Sigmoid colon (tissue), 6 donors: ENCODE measurements at regions not wholly inside any gene's neighbourhood (a gene's known extent, or its start where the extent isn't known, plus 50 kb on each side); places are given as distances from the start of the nearest gene placed in this dataset.
"Not testable (repeated sequence)": the region's sequence is repeated elsewhere in the genome, so short reads cannot be mapped to it uniquely, and the experiment has no call there.

ENCODE experiments used
- DNase-seq: peaks from one replicate; pipeline ENCODE4 v3.0.0-alpha.2; 2019
- H3K27ac ChIP-seq, 4 donors: fragments of 200-600 bp; sonication (generic); one replicate each; pipeline ENCODE4 v1.5.1; 2016 to 2019; ENCODE audit warnings: mild to moderate bottlenecking in 1 of 4
- H3K27me3 ChIP-seq, 3 donors: fragments of 200-600 bp; sonication (generic); one replicate each; pipeline ENCODE4 v1.5.1; 2019; ENCODE audit warnings: mild to moderate bottlenecking in 1 of 3
- H3K36me3 ChIP-seq, 4 donors: fragments of 200-600 bp; sonication (generic); one replicate each; pipeline ENCODE4 v1.5.1; 2016 to 2019
- H3K4me1 ChIP-seq, 4 donors: fragments of 200-600 bp; sonication (generic); one replicate each; pipeline ENCODE4 v1.5.1; 2017 to 2019
- H3K4me3 ChIP-seq, 4 donors: fragments of 200-600 bp; sonication (generic); one replicate each; pipeline ENCODE4 v1.5.1; 2017 to 2019; ENCODE audit warnings: mild to moderate bottlenecking in 2 of 4, moderate library complexity in 1 of 4
- H3K9me3 ChIP-seq, 4 donors: fragments of 200-600 bp in 3 of 4; sonication (generic) in 3 of 4; one replicate each; pipeline versions ENCODE4 v1.5.1 to v1.6.1; 2013 to 2019
- EP300 ChIP-seq, 4 donors: sonication (generic); formaldehyde crosslinking; IDR thresholded peaks; one replicate each; pipeline ENCODE4 v1.6.1; 2017; ENCODE audit warnings: antibody characterized with exemption in 4 of 4
- POLR2A ChIP-seq, 2 donors: fragments of 450-650 bp; IDR thresholded peaks; one replicate each; pipeline ENCODE4 v1.6.1; 2016; ENCODE audit warnings: antibody characterized with exemption in 2 of 2, mild to moderate bottlenecking in 2 of 2, moderate library complexity in 2 of 2
- POLR2AphosphoS5 ChIP-seq, 4 donors: sonication (generic); formaldehyde crosslinking; IDR thresholded peaks; one replicate each; pipeline ENCODE4 v1.6.1; 2017; ENCODE audit warnings: antibody characterized with exemption in 4 of 4
- WGBS, 2 donors: extraction: QIAGEN DNeasy Blood & Tissue Kit; methylation state at CpG; one replicate each; pipeline ENCODE4 v1.1.7; 2013; 5-methylcytosine and 5-hydroxymethylcytosine counted together
- intact Hi-C: fragments of 100-400 bp; cut with DNase I; formaldehyde crosslinking; loops from one replicate; pipeline ENCODE4 v1.15.1; 2023
- TF ChIP-seq, protein P1 (sequence below), 4 experiments: fragments of 450-650 bp in 3 of 4; fragments of 200-600 bp in 1 of 4; IDR thresholded peaks; one replicate each; pipeline ENCODE4 v1.5.1; 2016 to 2019; ENCODE audit warnings: antibody characterized with exemption in 4 of 4, mild to moderate bottlenecking in 3 of 4, moderate library complexity in 2 of 4
- donor health status: healthy with polysubstance abuse.
- donor health status: healthy.

DNA sequence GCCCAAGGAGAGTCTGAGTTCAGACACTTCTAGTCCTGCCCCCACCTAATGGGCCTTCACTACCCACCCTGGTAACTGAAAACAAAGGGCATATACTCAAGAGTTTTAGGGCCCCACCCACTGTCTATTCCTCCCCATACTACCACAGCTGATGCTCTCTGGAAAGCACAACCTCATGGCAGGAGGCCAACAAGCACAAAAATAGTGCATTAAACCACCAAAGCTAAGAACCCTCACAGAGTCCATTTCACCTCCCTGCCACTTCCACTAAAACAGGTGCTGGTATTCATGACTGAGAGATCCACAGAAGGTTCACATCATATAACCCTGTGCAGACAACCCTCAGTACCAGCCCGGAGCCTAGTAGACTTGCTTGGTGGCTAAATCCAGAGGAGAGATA, 132.1 kb upstream of the ADGRB3 start:
- no peak overlapping the region for H3K4me3 ChIP-seq
- H3K27ac ChIP-seq = no peak overlapping the region
- no peaks in the 10 kb centered on the region for H3K36me3 ChIP-seq
- TF ChIP-seq POLR2AphosphoS5 (IDR thresholded peaks at IDR 0.05) (no peak), EP300 (IDR thresholded peaks at IDR 0.05) (no peak), POLR2A (IDR thresholded peaks at IDR 0.05) (no peak)
- TF ChIP-seq, protein P1, sequence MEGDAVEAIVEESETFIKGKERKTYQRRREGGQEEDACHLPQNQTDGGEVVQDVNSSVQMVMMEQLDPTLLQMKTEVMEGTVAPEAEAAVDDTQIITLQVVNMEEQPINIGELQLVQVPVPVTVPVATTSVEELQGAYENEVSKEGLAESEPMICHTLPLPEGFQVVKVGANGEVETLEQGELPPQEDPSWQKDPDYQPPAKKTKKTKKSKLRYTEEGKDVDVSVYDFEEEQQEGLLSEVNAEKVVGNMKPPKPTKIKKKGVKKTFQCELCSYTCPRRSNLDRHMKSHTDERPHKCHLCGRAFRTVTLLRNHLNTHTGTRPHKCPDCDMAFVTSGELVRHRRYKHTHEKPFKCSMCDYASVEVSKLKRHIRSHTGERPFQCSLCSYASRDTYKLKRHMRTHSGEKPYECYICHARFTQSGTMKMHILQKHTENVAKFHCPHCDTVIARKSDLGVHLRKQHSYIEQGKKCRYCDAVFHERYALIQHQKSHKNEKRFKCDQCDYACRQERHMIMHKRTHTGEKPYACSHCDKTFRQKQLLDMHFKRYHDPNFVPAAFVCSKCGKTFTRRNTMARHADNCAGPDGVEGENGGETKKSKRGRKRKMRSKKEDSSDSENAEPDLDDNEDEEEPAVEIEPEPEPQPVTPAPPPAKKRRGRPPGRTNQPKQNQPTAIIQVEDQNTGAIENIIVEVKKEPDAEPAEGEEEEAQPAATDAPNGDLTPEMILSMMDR (IDR thresholded peaks at IDR 0.05) = no peak
- 80 to 91% methylated on average over 1 of the region's 1 CpG for WGBS, 2 donors
- intact Hi-C loops = no loop called here
- H3K27me3 ChIP-seq = no peaks in the 10 kb centered on the region
- DNase-seq = no peak
- no peaks in the 10 kb centered on the region for H3K9me3 ChIP-seq
- no peaks in the 10 kb centered on the region for H3K4me1 ChIP-seq

DNA sequence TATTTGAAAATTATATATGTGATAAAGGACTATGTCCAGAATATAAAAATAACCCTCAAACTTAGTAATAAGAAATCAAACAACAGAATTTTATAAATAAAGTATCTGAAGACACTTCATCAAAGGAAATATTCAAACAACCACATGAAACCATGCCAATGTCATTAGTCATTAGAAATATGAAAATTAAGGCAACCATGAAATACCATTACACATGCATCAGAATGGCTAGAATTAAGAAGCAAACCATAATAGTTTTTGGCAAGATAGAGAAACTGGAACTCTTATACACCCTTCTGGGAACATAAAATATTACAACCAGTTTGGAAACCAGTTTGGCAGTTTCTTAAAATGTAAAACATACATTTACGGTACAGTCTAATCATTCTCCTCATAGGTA, 137.2 kb upstream of the ADGRB3 start:
- WGBS, 2 donors = 66 to 92% methylated on average over 1 of the region's 1 CpG
- no peaks in the 10 kb centered on the region for H3K27me3 ChIP-seq
- no peaks in the 10 kb centered on the region for H3K36me3 ChIP-seq
- no peak for DNase-seq
- TF ChIP-seq EP300 (IDR thresholded peaks at IDR 0.05) (no peak), POLR2A (IDR thresholded peaks at IDR 0.05) (no peak), POLR2AphosphoS5 (IDR thresholded peaks at IDR 0.05) (no peak)
- TF ChIP-seq, protein P1 (IDR thresholded peaks at IDR 0.05) = no peak
- H3K4me3 ChIP-seq = no peak overlapping the region
- H3K27ac ChIP-seq = no peak overlapping the region
- peaks cover 0 to 4% (median 0%) of the 10 kb centered on the region in 4 donors for H3K9me3 ChIP-seq
- intact Hi-C loops = no loop called here
- no peaks in the 10 kb centered on the region for H3K4me1 ChIP-seq

DNA sequence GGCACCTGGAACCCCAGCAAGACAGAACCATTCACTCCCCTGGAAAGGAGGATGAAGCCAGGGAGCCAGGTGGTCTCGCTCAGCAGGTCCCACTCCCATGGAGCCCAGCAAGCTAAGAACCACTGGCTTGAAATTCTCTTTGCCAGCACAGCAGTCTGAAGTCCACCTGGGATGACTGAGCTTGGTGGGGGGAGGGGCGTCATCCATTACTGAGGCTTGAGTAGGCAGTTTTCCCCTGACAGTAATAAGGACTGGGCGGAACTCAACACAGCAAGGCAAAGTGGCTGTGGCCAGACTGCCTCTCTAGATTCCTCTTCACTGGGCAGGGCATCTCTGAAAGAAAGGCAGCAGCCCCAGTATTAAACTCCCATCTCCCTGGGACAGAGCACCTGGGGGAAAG, 140.2 kb upstream of the ADGRB3 start:
- H3K4me3 ChIP-seq, H3K9me3 ChIP-seq, H3K27ac ChIP-seq, H3K4me1 ChIP-seq, H3K27me3 ChIP-seq, H3K36me3 ChIP-seq, intact Hi-C loops: not testable (repeated sequence)
- 87 to 93% methylated on average over 3 of the region's 3 CpGs for WGBS, 2 donors
- DNase-seq = peak; percentile 47

DNA sequence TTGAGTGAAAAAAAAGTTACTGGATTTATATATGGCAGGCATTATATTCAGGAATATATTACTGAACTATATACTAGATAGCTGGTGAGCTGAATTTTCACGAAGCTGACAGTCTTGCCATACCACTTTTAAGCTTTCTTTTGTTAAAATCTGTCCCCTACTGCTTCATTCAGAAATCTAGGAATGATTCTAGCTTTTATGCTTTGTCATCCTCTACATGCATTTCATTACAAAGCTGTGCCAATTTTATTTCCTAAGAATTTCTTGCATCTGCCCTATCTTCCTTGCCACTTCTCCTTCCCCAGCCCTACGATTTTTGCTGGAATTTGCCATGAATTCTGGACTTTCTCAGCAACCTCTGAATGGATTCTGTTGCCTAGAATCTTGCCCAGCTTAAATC, 158.5 kb upstream of the ADGRB3 start:
- no peak overlapping the region for H3K27ac ChIP-seq
- no peak overlapping the region for H3K4me3 ChIP-seq
- no peaks in the 10 kb centered on the region for H3K4me1 ChIP-seq
- intact Hi-C loops = no loop called here
- WGBS, 2 donors = 41 to 49% methylated on average over 2 of the region's 2 CpGs
- no peak for DNase-seq
- H3K36me3 ChIP-seq = no peaks in the 10 kb centered on the region
- no peaks in the 10 kb centered on the region for H3K27me3 ChIP-seq
- H3K9me3 ChIP-seq = no peaks in the 10 kb centered on the region
- TF ChIP-seq POLR2AphosphoS5 (IDR thresholded peaks at IDR 0.05) = no peak
- TF ChIP-seq, protein P1 (IDR thresholded peaks at IDR 0.05) = no peak
- no peak for TF ChIP-seq EP300 (IDR thresholded peaks at IDR 0.05)
- TF ChIP-seq POLR2A (IDR thresholded peaks at IDR 0.05) = no peak

DNA sequence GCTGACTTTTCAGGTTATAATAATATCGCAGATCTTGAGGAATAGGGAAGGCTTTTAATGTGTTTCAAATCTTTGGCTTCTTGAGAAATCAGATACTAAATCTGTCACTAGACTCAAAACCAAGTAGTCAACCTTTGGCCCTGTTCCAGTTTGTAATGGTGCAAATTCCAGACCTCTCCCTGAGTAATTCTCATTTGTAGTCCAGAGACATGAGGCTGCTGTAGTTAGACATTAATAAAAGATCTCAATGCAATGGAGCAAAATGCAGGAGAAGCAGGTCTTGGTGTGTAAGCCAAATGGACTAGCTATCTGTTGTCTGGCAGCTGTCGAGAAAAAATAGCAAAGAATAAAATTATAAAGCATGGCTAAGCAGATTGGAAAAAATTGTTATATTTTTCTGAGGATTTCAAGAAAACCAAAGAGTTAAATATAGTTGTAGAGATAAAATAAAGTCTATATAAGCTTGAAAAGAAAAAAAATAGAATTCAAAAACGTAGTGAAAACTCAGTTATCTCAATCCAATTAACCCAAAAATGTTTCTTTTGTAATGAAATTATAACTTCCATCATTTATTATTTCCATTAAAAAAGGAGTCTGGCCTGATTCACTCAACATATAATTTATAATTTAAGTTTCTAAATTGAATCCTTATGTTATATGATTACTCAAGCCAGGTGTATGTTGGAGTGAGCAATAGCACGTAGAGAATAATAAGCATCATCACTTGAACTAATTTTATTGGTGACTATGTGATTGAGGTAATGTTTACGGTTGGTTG, 161.5 kb upstream of the ADGRB3 start:
- 71 to 81% methylated on average over 5 of the region's 5 CpGs for WGBS, 2 donors
- no peak for TF ChIP-seq EP300 (IDR thresholded peaks at IDR 0.05)
- TF ChIP-seq POLR2A (IDR thresholded peaks at IDR 0.05) = no peak
- TF ChIP-seq, protein P1 (IDR thresholded peaks at IDR 0.05) = no peak
- no peak for TF ChIP-seq POLR2AphosphoS5 (IDR thresholded peaks at IDR 0.05)
- H3K27me3 ChIP-seq = no peaks in the 10 kb centered on the region

More for the DNA sequence above, 161.5 kb upstream of the ADGRB3 start:
- no peaks in the 10 kb centered on the region for H3K4me1 ChIP-seq
- no peak for DNase-seq
- no peak overlapping the region for H3K27ac ChIP-seq
- intact Hi-C loops = no loop called here
- no peaks in the 10 kb centered on the region for H3K9me3 ChIP-seq
- H3K4me3 ChIP-seq = no peak overlapping the region
- H3K36me3 ChIP-seq = no peaks in the 10 kb centered on the region
